SK-N-SH treated with all-trans-retinoic acid at 6 μM for 48 hours (cell line): ENCODE measurements at regions not wholly inside any gene's neighbourhood (a gene's known extent, or its start where the extent isn't known, plus 50 kb on each side); places are given as distances from the start of the nearest gene placed in this dataset.

Experiments
- RARB ChIP-seq: fragments of 250-450 bp; sonication (Bioruptor Pico); IDR thresholded peaks from 2 replicates; pipeline ENCODE4 v1.8.0; 2021; ENCODE audit warnings: mild to moderate bottlenecking, moderate library complexity
- SNAI2 ChIP-seq: fragments of 250-450 bp; sonication (Bioruptor Pico); IDR thresholded peaks from 2 replicates; pipeline ENCODE4 v1.5.0; 2020; ENCODE audit warnings: mild to moderate bottlenecking, moderate library complexity
- ZFP3 ChIP-seq: fragments of 250-450 bp; sonication (Bioruptor Pico); IDR thresholded peaks from 2 replicates; pipeline ENCODE4 v1.5.0; 2020; ENCODE audit warnings: mild to moderate bottlenecking, moderate library complexity
- TF ChIP-seq, protein P1 (sequence below): fragments of 250-450 bp; sonication (Bioruptor Pico); IDR thresholded peaks from 2 replicates; pipeline ENCODE4 v1.8.0; 2020; ENCODE audit warnings: mild to moderate bottlenecking, moderate library complexity, borderline replicate concordance

DNA sequence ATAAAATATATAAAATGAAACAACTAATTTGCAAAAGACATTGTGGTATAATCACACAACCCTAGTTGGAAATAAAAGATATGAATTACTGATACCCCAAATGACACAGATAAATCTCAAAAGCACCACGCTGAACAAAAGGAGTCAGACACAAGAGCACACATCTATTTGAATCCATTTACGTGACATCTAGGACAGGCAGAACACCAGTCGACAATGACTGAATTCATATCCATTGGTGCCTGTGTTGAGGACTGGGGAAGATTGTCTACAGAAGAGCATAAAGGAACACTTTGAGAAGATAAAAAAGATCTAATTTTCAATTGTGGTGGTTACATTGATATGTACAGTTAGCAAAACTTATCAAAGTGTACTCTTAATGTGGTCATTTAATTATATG, 874.1 kb downstream of the LTN1 start:
- TF ChIP-seq RARB (no peak), SNAI2 (no peak), ZFP3 (CRISPR knock-in tag) (no peak)
- TF ChIP-seq, protein P1, sequence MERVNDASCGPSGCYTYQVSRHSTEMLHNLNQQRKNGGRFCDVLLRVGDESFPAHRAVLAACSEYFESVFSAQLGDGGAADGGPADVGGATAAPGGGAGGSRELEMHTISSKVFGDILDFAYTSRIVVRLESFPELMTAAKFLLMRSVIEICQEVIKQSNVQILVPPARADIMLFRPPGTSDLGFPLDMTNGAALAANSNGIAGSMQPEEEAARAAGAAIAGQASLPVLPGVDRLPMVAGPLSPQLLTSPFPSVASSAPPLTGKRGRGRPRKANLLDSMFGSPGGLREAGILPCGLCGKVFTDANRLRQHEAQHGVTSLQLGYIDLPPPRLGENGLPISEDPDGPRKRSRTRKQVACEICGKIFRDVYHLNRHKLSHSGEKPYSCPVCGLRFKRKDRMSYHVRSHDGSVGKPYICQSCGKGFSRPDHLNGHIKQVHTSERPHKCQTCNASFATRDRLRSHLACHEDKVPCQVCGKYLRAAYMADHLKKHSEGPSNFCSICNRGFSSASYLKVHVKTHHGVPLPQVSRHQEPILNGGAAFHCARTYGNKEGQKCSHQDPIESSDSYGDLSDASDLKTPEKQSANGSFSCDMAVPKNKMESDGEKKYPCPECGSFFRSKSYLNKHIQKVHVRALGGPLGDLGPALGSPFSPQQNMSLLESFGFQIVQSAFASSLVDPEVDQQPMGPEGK (CRISPR knock-in tag) = no peak
